ENCODE measurements at regions not wholly inside any gene's neighbourhood (a gene's known extent, or its start where the extent isn't known, plus 50 kb on each side); places are given as distances from the start of the nearest gene placed in this dataset.

- TF ChIP-seq CTCF (conservative IDR thresholded peaks at IDR 0.05; ENCODE audit: low read depth, low read length): no peak
- TF ChIP-seq EZH2 (IDR thresholded peaks at IDR 0.05; ENCODE audit: low read length, unreplicated experiment): no peak
- TF ChIP-seq EZH2phosphoT487 (IDR thresholded peaks at IDR 0.05; ENCODE audit: borderline replicate concordance, low read length): no peak
These were observed 189.3 kb downstream of the FAT3 start for GRCh38 chr11:92413757-92414513.
